Astrocyte (in vitro differentiated cells and primary cell): ENCODE measurements at regions not wholly inside any gene's neighbourhood (a gene's known extent, or its start where the extent isn't known, plus 50 kb on each side); places are given as distances from the start of the nearest gene placed in this dataset.
A peak's percentile ranks its signal among the peaks of the same experiment; 100 is the strongest.

Source experiments
- DNase-seq: peaks from one replicate; pipeline ENCODE4 v3.0.0-alpha.2; 2010; ENCODE audit warnings: low read depth
- FAIRE-seq: peaks from 2 replicates; lab custom pipeline; 2011; peaks lifted over from hg19 to GRCh38; lab: Jason Lieb, UNC
- H2AFZ ChIP-seq: 2 replicates; pipeline ENCODE4 v1.6.0; 2012; ENCODE audit warnings: low read depth, low read length, inconsistent platforms
- H3K27ac ChIP-seq: 2 replicates; pipeline ENCODE4 v1.5.1; 2011; ENCODE audit warnings: low read depth, low read length, inconsistent platforms
- H3K27me3 ChIP-seq: 2 replicates; pipeline ENCODE4 v1.6.0; 2011; ENCODE audit warnings: low read length, inconsistent platforms; ENCODE audit not compliant: insufficient read depth
- H3K36me3 ChIP-seq: 2 replicates; pipeline ENCODE4 v1.5.1; 2011; ENCODE audit warnings: low read length, inconsistent platforms; ENCODE audit not compliant: insufficient read depth
- H3K4me1 ChIP-seq: 2 replicates; pipeline ENCODE4 v1.5.1; 2011; ENCODE audit warnings: low read length, inconsistent platforms; ENCODE audit not compliant: insufficient read depth
- H3K4me2 ChIP-seq: 2 replicates; pipeline ENCODE4 v1.6.0; 2012; ENCODE audit warnings: low read length, inconsistent platforms
- H3K4me3 ChIP-seq: 2 replicates; pipeline ENCODE4 v1.5.1; 2011; ENCODE audit warnings: low read depth, mild to moderate bottlenecking, low read length, inconsistent platforms; ENCODE audit not compliant: insufficient read depth
- H3K79me2 ChIP-seq: 2 replicates; pipeline ENCODE4 v1.6.0; 2012; ENCODE audit warnings: mild to moderate bottlenecking, low read length, inconsistent platforms; ENCODE audit not compliant: insufficient read depth
- H3K9ac ChIP-seq: 2 replicates; pipeline ENCODE4 v1.6.0; 2012; ENCODE audit warnings: mild to moderate bottlenecking, low read length, inconsistent platforms
- H3K9me3 ChIP-seq: 2 replicates; pipeline ENCODE4 v1.5.1; 2012; ENCODE audit warnings: low read depth, mild to moderate bottlenecking, low read length, inconsistent platforms; ENCODE audit not compliant: insufficient read depth
- H4K20me1 ChIP-seq: 2 replicates; pipeline ENCODE4 v1.6.0; 2012; ENCODE audit warnings: low read length, inconsistent platforms; ENCODE audit not compliant: insufficient read depth
- H3K27ac Mint-ChIP-seq: one replicate; pipeline ENCODE4 v1.8.0; 2021; ENCODE audit warnings: mild to moderate bottlenecking, mixed read lengths; ENCODE audit not compliant: unreplicated experiment
- H3K27me3 Mint-ChIP-seq: one replicate; pipeline ENCODE4 v1.8.0; 2021; ENCODE audit warnings: low read depth, mixed read lengths; ENCODE audit not compliant: unreplicated experiment
- H3K36me3 Mint-ChIP-seq: one replicate; pipeline ENCODE4 v1.8.0; 2021; ENCODE audit warnings: low read depth, mixed read lengths; ENCODE audit not compliant: unreplicated experiment
- H3K4me1 Mint-ChIP-seq: one replicate; pipeline ENCODE4 v1.8.0; 2021; ENCODE audit warnings: low read depth, mixed read lengths; ENCODE audit not compliant: unreplicated experiment
- H3K4me3 Mint-ChIP-seq: one replicate; pipeline ENCODE4 v1.8.0; 2021; ENCODE audit warnings: mild to moderate bottlenecking, moderate library complexity, mixed read lengths; ENCODE audit not compliant: unreplicated experiment
- H3K9me3 Mint-ChIP-seq: one replicate; pipeline ENCODE4 v1.8.0; 2021; ENCODE audit warnings: mild to moderate bottlenecking, mixed read lengths; ENCODE audit not compliant: unreplicated experiment
- CTCF ChIP-seq: IDR thresholded peaks from 2 replicates; pipeline ENCODE4 v1.5.1; 2011; ENCODE audit warnings: low read depth, mild to moderate bottlenecking, inconsistent platforms, low read length, moderate library complexity; ENCODE audit not compliant: insufficient read depth
- EZH2 ChIP-seq: IDR thresholded peaks from 2 replicates; pipeline ENCODE4 v1.6.1; 2012; ENCODE audit warnings: mild to moderate bottlenecking, low read length, inconsistent platforms; ENCODE audit not compliant: insufficient read depth

GRCh38 chr15:92846741-92847140 lies 53.4 kb upstream of the CHD2 start:
- H3K9ac ChIP-seq: no peak overlapping the region
- peaks cover 2% of the 10 kb centered on the region for H3K9me3 Mint-ChIP-seq

GRCh38 chr15:92847841-92848240 lies 52.3 kb upstream of the CHD2 start:
- FAIRE-seq (no peak), DNase-seq (peak; percentile 30)
- Histone ChIP-seq H2AFZ (no peak overlapping the region), H3K9me3 (no peaks in the 10 kb centered on the region), H3K79me2 (no peaks in the 10 kb centered on the region), H3K4me2 (no peak overlapping the region), H3K36me3 (no peaks in the 10 kb centered on the region), H3K27me3 (no peaks in the 10 kb centered on the region), H4K20me1 (no peaks in the 10 kb centered on the region), H3K27ac (no peak overlapping the region), H3K4me3 (no peak overlapping the region), H3K9ac (no peak overlapping the region), H3K4me1 (peaks cover 14% of the 10 kb centered on the region)
- Mint-ChIP-seq H3K4me1 (peaks cover 11% of the 10 kb centered on the region), H3K27me3 (no peaks in the 10 kb centered on the region), H3K4me3 (no peak overlapping the region), H3K27ac (no peak overlapping the region), H3K36me3 (no peaks in the 10 kb centered on the region), H3K9me3 (peaks cover 2% of the 10 kb centered on the region)
- TF ChIP-seq EZH2: no peak
- TF ChIP-seq CTCF: no peak

More at GRCh38 chr15:92846741-92847140, 53.4 kb upstream of the CHD2 start:
- Mint-ChIP-seq H3K4me1 (peaks cover 11% of the 10 kb centered on the region), H3K36me3 (no peaks in the 10 kb centered on the region), H3K4me3 (no peak overlapping the region), H3K27ac (no peak overlapping the region), H3K27me3 (no peaks in the 10 kb centered on the region)
- H3K4me2 ChIP-seq: no peak overlapping the region
- H3K9me3 ChIP-seq: no peaks in the 10 kb centered on the region
- no peaks in the 10 kb centered on the region for H3K27me3 ChIP-seq
- H3K4me3 ChIP-seq: no peak overlapping the region
- no peaks in the 10 kb centered on the region for H4K20me1 ChIP-seq
- FAIRE-seq (no peak), DNase-seq (peak; percentile 36)
- H3K36me3 ChIP-seq: no peaks in the 10 kb centered on the region
- TF ChIP-seq EZH2 (no peak), CTCF (no peak)
- H2AFZ ChIP-seq: no peak overlapping the region
- H3K79me2 ChIP-seq: no peaks in the 10 kb centered on the region
- no peak overlapping the region for H3K27ac ChIP-seq
- H3K4me1 ChIP-seq: peaks cover 14% of the 10 kb centered on the region

GRCh38 chr15:92848464-92848851 lies 51.7 kb upstream of the CHD2 start:
- no peak overlapping the region for H2AFZ ChIP-seq
- Mint-ChIP-seq H3K4me3 (no peak overlapping the region), H3K27me3 (no peaks in the 10 kb centered on the region), H3K36me3 (no peaks in the 10 kb centered on the region), H3K9me3 (peaks cover 3% of the 10 kb centered on the region), H3K4me1 (peaks cover 11% of the 10 kb centered on the region), H3K27ac (no peak overlapping the region)
- FAIRE-seq: no peak
- DNase-seq: no peak
- no peak overlapping the region for H3K4me3 ChIP-seq
- no peak overlapping the region for H3K4me2 ChIP-seq
- H3K9me3 ChIP-seq: no peaks in the 10 kb centered on the region
- no peak overlapping the region for H3K9ac ChIP-seq
- no peaks in the 10 kb centered on the region for H3K27me3 ChIP-seq
- H4K20me1 ChIP-seq: no peaks in the 10 kb centered on the region
- H3K79me2 ChIP-seq: no peaks in the 10 kb centered on the region
- peak overlapping the region; percentile 41 for H3K27ac ChIP-seq
- TF ChIP-seq EZH2 (no peak), CTCF (no peak)
- no peaks in the 10 kb centered on the region for H3K36me3 ChIP-seq
- H3K4me1 ChIP-seq: peaks cover 14% of the 10 kb centered on the region
